Putamen (tissue), 1 donor: ENCODE measurements at regions not wholly inside any gene's neighbourhood (a gene's known extent, or its start where the extent isn't known, plus 50 kb on each side); places are given as distances from the start of the nearest gene placed in this dataset.

ENCODE experiments used
- DNase-seq: peaks from one replicate; pipeline ENCODE4 v3.0.0-alpha.2; 2016; ENCODE audit warnings: low spot score

DNA sequence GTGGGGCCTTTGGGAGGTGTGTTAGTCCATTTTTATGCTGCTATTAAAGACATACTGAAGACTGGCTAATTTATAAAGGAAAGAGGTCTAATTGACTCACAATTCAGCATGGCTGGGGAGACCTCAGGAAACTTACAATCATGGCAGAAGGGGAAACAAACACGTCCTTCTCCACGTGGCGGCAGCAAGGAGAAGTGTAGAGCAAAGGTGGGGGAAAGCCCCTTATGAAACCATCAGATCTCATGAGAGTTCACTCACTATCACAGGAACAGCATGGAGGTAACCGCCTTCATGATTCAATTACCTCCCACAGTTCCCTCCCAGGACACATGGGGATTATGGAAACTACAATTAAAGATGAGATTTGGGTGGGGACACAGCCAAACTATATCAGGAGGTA is 187.1 kb upstream of the OSR1 start:
- DNase-seq, result no peak

DNA sequence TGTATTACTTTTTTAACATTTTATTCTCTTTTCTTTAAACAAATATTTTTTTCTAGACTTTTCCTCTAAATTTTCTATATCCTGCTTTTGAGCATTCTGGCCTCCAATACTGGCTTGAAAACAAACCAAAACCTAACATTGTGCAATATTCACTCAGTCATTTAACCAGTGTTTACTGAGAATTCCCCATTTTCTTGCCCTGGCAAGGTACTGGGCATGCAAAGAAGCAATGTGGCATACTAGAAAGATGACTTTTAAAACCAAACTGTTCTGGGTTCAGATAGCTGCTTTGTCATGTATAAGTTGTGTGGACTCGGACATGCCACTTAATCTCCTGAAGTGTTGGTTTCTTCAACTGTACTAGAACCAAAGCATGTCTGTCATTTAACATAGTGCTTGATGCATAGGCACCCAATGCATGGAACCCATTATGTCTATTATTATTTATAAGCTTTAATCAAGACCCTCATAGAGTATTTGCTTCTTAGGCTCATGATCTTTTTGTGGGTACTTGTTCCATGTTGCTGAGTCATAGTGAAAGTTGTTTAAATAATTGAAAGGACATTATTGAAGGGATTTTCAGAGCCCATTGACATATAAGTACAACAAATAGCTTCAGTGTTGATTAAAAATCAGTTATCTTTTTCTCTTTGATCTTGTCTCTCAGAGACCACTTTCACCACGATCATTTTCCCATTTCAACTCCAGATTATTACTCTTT is 185.4 kb upstream of the OSR1 start:
- no peak for DNase-seq

DNA sequence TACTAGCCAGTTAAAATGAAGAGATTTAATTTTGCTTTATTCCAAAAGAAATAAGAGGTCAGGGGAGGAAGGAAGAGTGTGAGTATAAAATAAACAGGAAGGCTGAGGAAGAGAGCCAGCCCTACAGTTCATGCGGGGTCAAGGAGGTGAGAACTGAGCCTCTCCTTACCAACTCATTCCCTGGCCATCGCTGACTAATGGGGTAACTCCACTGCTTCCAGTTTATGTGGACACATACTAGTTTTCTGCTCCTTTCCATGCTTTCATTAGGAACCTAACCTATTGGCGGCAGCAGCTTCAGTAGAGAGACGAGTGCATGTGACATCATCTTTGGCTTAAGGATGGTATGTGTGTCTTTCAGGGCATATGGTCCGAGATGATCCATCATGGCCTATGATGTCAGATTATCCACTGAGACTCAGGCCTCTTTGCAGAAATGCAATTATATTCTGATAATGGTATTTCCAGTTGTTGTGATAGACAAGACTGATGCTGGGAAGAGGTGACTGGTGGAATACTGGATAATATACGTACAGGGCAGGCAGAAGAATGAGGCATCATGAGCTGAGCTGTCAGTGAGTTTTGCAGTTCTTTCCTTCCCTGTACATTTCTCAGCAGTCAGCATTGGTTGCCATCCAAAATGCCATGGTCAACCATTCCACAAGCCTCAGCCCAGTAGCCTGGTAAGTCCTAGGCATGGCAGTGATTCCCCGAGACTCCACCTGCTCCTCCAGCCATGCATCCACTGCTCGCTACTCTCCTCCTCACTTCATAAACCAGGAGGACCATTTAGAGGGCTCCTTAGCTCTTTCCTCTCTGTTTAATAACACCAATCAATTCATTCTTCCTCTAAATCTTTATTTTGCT is 184.6 kb upstream of the OSR1 start:
- DNase-seq, result no peak

DNA sequence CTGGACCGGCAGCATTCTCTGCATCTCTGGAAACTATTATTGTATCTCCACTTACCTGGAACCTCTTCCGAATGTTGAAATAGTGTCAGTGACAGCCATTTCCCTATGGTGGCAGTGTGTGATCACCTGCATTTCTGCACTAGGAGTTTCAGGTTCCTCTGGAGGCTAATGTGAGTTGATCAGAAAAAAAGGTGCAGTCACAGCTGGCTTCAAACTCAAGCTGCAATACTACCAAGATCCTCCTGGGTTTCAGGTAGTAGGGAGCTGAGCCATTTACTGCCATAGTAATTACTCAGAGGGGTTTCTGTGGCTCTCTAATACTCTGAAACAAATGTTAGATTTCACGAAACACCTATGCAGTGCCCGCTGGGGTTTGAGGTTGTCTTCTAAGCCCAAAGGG is 183.5 kb upstream of the OSR1 start:
- DNase-seq, result no peak

DNA sequence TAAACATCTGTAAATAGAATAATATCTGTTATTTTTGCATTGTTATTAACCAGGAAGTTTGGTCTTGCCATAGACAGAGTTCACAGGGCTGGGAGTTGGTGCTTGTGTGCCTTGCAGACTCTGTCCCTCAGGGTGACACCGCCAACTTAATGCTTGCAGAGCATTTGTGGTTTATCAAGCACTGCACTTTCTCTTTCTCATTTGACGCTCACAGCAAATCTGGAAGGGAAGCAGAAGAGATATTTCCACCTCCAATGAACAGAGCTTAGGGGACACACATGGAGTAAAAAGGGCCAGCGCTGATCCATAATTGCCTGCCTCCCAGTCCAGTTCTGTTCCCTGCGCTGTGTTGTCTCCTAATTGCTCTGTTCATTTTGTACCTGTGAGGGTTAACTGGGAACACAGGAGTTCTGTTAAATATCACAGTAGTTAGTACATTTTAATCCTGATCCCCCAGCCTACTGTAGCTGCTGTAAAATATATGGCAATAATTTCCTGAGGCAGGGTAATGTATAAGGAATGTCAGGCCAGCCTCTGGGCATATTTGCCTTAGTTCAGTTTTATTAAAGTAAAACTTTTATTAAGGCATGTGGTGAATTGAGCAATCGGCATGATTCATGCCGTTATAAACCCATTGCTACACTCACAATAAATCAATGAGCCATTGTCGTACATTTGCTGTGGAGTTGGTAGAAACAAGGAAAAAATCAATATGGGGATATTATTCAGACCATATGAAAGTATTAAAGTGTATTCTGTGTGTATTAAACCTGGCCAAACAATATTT is 182.5 kb upstream of the OSR1 start:
- DNase-seq, result no peak

DNA sequence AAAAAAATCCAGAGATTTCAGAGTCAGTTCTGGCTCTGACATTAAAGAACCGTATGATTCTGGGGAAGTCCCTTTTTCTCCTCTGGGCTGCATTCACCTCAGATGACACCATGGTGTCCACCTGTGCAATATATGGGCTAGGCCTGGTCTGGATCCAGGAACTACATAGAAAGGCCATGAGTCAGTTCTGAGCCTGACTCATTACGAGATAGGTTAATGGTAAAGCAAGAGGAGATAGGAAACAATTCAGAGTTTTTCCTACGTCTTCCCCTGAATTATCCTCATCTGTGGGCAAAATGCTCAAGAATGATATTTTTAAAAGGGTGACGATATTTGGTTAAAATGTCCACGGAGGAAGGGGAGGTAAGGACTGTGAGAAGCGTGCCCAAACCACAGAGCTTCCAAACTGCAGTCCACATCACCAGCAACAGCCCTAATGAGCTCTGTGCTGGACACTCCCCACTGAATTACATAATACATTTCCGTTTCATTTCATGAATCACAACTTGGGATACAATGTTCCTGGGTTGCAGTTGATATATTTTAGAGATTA is 180.1 kb upstream of the OSR1 start:
- DNase-seq, result no peak

DNA sequence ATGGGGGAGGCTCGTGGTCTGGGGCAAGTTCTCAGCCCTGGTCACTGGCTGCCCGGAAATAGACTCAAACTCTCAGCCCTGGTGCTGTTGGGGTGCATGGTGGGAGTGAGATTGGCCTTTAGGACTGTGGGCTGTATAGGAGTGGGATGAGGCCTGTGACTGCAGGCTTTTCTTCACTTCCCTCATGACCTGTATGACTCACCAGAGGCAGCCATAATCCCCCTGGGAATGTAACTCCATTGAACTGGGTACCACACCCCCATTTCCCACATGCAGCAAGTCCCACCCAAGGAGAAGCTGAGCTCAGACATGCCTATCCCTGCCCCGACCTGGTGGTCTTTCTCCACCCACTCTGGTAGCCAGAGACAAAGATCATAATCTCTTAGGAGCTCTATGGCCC is 177.7 kb upstream of the OSR1 start:
- no peak for DNase-seq

DNA sequence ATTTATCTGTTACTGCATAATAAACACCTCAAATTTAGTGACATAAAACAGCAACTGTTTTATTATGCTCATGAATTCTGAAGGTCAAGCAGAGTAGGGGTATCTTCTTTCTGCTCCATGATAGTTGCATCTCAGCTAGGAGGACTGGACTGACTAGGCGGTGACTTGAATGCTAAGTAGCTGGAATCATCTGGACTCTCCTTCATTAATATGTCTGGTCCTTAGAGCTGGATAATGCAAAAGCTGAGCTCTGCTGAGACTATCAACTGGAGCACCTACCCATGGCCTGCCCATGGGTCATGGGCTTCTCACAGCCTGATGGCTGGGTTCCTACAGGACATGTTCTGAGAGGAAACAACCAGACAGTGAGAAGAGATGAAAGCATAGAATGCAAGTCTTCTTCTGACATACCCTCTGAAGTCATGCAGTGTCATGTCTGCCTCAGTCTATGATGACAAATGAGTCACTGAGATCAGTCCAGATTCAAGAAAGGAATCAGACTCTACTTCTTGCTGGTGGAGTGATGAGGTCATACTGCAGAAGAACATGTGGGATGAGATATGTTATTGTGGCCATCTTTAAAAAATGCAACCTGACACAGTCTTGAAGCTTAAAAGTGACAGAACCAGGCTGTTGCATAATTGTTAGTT is 174.2 kb upstream of the OSR1 start:
- no peak for DNase-seq

DNA sequence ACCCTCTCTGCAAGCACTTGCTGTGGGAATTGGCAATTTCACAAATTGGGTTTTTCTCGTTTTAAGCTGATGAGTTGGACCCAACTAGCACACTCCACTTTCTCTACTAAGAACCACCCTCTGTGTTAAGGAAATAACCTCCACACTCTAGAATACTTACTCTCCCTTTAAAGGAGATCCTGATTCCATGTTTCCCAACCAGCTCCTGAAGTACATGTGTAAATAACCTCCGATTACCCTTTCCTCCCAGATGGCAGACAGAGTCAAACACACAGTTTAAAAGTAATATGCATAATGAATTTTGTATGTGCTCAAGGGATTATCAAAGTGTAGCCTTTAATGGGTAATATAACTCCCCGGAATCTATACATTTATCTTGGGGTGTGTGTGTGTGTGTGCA is 171.3 kb upstream of the OSR1 start:
- DNase-seq, result no peak

DNA sequence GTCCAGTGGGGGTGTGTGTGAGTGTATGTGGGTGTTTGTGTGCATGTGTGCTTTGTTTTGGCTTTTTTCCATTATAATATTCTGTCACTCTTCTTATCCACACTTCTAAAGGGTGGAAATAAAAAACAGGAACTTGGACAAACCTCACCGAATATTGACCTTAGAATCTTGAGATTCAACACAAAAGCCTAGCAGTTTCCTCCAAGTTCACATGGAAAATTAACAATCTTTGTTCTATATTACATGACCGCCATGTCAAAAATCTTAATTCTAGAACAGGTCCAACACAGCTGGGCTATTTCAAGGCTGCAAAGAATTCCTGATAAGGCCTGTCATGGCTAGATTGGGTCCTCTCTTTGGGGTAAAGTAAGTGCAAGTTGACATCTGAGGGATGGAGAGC is 169.3 kb upstream of the OSR1 start:
- DNase-seq, result no peak

DNA sequence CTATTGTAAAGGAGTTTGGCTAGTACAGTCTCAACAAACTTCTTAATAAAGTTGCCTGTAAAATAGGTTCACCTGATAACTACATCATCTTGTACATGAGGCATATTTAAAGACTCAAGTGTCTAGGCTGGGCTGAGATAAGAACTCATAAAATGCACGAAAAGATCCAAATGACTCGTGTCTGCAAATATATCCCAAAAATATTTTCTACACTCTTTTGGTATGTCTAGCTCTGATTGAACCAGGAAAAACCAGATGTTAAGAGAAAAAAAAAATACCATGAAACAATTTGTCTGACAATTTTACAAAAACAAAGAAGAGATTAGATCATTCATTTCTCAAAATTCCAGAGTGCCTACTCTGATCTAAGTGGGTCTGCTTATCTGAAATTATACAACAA is 166.9 kb upstream of the OSR1 start:
- no peak for DNase-seq

DNA sequence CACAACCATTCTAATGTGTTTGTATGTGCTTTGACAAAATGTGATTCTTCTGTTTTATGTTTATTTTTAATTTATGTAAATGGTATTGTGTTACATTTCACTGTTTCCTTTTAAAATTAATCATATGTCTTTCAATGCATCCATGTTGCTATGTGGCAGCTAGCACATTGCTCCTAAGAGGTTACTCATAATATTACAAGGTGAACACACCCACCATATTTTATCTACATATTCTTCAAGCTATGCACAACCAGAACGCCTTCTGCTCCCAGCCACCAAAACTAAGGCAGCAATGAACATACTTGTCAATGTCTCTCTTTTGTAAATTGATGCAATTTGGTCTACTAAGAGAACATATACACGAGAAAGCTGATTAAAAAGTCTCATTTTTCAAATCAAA is 160.6 kb upstream of the OSR1 start:
- no peak for DNase-seq

DNA sequence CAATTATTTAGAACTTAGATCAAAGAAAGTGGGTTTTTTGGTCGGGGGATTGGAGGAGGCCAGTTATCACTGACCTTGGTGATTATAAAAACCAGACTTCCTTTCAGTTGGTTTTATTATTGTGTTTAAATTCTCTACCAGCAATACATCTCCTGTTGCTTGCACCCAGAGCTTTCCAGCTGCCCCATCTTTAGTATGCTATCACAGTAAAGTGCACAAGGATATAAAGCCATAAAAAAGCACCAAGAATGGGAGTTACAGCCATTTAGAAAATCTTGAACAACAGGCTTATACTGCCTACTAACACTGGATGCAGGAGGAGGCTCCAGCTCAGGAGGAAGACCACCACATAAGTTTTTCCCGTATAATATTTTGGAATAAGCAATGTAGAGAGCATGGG is 148.7 kb upstream of the OSR1 start:
- DNase-seq, result no peak

DNA sequence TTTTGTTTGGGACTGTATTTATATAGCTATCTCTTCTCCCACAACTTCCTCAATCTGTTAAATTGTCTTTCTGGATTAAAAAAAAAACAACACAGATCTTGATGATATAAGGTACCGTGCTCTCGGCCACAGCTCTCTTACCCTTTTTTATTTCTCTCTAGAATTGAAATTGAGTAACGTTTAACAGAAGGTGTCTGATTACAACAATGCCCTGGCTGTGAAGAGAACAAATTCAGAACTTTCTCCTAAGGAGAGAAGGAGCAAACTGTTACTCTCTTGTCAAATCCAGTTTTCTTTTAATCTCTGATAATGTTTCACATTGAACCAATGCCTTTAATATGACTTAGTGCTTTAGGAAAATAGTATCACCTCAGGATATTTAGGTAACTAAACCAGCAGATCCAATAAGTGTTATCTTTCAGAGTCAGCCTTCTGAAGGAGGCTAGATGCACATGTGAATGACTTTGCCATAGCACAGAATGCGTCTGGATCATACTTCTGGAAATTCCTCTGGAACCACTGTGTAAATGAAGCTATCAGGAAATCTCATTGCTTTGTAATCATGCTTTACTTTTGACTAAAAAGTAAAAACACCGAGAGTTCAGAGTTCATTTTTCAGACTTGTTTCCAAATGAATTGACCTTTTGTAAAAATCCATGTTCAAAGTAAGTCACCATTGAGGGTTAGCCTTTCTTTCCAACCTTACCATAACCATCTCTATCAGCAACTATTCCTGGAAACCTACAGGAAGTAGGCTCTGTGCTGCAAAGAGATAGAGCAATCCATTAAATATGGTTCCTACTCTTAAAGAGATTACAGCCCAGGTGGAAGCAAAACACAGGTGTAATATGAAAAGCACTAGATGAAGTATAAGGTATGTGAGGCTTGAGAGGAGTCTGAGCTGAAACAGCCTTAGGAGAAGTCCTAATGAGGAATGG is 147.0 kb upstream of the OSR1 start:
- DNase-seq, result no peak

DNA sequence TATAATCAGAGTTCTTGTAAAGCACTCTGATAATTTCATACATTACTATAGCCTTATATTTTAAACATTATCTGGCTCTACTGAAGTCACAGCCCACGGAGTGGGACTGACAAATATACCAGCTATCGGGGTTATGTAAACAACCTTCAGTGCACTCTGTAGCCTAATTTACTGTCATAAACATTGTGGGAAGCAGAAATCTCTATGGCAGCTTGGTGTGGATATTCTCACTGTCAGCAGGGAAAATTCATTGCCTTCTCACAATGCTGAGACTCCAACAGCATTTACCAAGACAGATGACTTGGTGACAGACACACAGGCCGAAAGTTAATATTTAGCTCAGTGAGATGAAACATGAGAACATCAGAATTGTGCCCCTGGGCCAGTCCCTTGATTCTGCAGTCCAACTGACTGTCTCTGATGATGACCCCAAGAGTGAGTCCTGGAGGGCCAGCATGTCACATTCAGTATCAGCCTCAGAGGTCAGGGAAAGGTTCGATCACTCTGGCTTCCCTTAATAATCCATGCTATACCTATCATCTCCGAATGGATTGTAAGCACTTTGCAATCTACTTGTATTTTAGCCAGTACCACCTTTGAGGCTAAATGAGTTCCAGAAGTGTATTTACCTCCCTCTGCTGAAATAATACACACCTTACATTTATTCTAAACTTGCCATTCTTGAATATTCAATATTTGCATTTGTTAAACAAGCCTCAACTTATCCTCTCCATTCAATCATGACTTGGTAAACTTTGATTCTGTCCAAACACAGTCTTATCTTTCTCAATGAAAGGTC is 146.2 kb upstream of the OSR1 start:
- no peak for DNase-seq

DNA sequence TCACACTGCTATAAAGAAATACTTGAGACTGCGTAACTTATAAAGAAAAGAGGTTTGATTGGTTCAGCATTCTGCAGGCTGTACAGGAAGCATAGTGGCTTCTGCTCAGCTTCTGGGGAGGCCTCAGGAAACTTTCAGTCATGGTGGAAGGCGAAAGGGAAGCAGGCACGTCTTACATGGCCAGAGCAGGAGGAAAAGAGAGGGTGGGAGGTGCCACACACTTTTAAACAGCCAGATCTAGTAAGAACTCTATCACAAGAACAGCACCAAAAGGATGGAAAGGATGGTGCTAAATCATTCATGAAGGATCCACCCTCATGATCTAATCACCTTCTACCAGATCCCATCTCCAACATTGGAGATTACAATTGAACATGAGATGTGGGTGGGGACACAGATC is 145.5 kb upstream of the OSR1 start:
- DNase-seq, result no peak

DNA sequence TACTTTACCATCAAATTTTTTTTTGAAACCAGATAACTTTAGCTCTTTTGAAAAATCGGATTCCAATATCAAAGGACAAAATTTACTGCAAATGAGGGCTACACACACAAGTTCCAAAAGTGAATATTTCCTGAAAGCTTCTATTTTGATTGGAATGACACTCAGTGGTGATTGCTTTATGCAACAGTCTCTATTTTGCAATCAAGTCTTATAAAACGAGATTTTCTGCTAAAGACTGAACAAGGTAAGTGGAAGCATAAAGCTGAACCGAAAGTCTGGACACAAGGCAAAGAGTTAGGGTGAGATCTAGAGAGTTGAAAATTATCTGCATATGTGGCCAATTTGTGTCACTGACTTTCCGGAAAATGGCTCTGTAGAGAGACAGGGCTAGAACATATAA is 145.0 kb upstream of the OSR1 start:
- DNase-seq, result no peak

DNA sequence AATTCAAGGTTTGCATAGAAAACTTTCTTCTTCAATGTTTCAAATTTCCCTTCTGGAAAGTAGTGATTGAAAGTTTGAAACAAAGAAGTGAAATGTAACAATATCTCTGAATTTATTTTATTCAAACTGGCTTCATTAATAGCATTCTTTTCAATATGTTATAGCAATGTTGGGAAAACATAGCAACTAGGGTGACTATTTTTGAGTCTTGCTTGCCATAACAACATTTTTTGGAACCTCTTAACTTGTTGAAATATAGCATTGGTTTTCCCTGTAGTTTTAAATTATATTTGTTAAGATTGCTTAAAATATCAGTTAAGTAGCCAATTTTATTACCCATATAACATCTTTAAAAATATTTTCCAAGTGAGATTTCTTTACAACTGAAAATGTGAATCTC is 141.7 kb upstream of the OSR1 start:
- no peak for DNase-seq

DNA sequence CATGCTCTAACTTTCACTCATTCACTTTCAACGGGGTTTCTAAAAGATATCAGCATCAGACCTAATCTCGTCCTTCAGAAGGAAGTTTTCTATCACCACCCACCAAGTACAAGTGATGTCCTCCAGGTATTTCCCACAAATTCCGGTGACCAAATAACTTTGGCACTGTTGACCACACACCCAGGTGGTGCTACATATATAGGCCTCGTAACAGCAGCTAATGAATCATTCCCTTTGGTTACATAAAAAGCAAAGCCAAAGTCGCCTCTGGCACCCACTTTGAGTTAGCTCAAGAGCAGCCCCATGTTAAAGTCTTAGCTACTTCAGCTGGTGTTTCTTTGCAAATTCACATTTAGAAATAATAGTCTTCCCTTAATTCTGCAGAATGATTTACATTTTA is 138.2 kb upstream of the OSR1 start:
- DNase-seq, result no peak

DNA sequence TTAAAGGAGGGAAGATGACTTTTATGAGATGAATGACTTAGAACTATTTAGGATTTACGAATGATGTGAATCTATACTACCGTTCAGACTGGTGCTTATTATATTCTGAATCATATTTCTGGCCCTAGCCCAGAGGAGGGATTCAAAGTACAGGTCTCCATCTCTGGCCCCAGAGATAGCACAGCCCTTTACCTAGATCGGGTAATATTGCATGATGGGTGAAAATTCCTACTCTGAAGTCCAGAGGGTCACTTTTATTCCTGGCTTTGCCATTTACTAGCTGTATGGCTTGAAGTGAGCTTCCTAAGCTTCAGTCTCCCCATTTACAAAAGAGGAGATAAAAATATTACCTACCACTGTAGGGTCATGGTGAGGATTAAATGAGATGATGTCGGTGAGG is 135.8 kb upstream of the OSR1 start:
- DNase-seq, result no peak
